Calu3 (cell line): ENCODE measurements at regions not wholly inside any gene's neighbourhood (a gene's known extent, or its start where the extent isn't known, plus 50 kb on each side); places are given as distances from the start of the nearest gene placed in this dataset.

Source experiments
- BruUV-seq: library from RNA; stranded (reverse); fragments of 400-500 nt; replicated peaks from 2 replicates; lab custom pipeline; 2021; lab: Mats Ljungman, UMichigan
- CTCF ChIA-PET: fragments of 300-600 bp; sonication (Branson Sonifier 250); formaldehyde crosslinking; loops from one replicate; lab custom pipeline; 2022; ENCODE audit warnings: antibody characterized with exemption; lab: Charles Lee
- DNase-seq: peaks from one replicate; pipeline ENCODE4 v3.0.0; 2022
- H3K27ac Mint-ChIP-seq: one replicate; pipeline ENCODE4 v1.8.0; 2022; ENCODE audit warnings: mixed read lengths; ENCODE audit not compliant: unreplicated experiment
- H3K27me3 Mint-ChIP-seq: one replicate; pipeline ENCODE4 v1.8.0; 2022; ENCODE audit warnings: mixed read lengths; ENCODE audit not compliant: unreplicated experiment
- H3K36me3 Mint-ChIP-seq: one replicate; pipeline ENCODE4 v1.8.0; 2022; ENCODE audit warnings: mild to moderate bottlenecking, moderate library complexity, mixed read lengths; ENCODE audit not compliant: insufficient read depth, unreplicated experiment
- H3K4me1 Mint-ChIP-seq: one replicate; pipeline ENCODE4 v1.8.0; 2022; ENCODE audit warnings: mild to moderate bottlenecking, low read depth, mixed read lengths; ENCODE audit not compliant: unreplicated experiment
- H3K4me3 Mint-ChIP-seq: one replicate; pipeline ENCODE4 v1.8.0; 2022; ENCODE audit warnings: mild to moderate bottlenecking, low read depth, moderate library complexity, mixed read lengths; ENCODE audit not compliant: unreplicated experiment
- H3K9me3 Mint-ChIP-seq: one replicate; pipeline ENCODE4 v1.8.0; 2022; ENCODE audit warnings: low read depth, mixed read lengths; ENCODE audit not compliant: unreplicated experiment
- CTCF ChIP-seq: fragments of 200-600 bp; IDR thresholded peaks from one replicate; pipeline ENCODE4 v1.8.0; 2022; ENCODE audit warnings: antibody characterized with exemption; ENCODE audit not compliant: unreplicated experiment
- intact Hi-C: fragments of 100-400 bp; cut with micrococcal nuclease; formaldehyde crosslinking; loops from one replicate; pipeline ENCODE4 v1.10.0; 2022; ENCODE audit not compliant: unreplicated experiment

GRCh38 chr1:217076902-217077301, 353.7 kb upstream of the ESRRG start:
- intact Hi-C loops: no loop called here
- DNase-seq: no peak
- Mint-ChIP-seq H3K4me1 (no peaks in the 10 kb centered on the region), H3K27me3 (peaks cover 11% of the 10 kb centered on the region), H3K9me3 (no peaks in the 10 kb centered on the region), H3K4me3 (no peak overlapping the region), H3K36me3 (no peaks in the 10 kb centered on the region), H3K27ac (no peak overlapping the region)
- CTCF ChIA-PET: no interaction called here
- TF ChIP-seq CTCF: no peak
- BruUV-seq: no TSS peak

GRCh38 chr1:217072926-217073325, 349.7 kb upstream of the ESRRG start:
- intact Hi-C loops: no loop called here
- BruUV-seq: no TSS peak
- Mint-ChIP-seq H3K27ac (no peak overlapping the region), H3K4me1 (no peaks in the 10 kb centered on the region), H3K9me3 (no peaks in the 10 kb centered on the region), H3K4me3 (no peak overlapping the region), H3K36me3 (no peaks in the 10 kb centered on the region), H3K27me3 (peaks cover 6% of the 10 kb centered on the region)
- DNase-seq: no peak
- CTCF ChIA-PET: no interaction called here
- no peak for TF ChIP-seq CTCF

GRCh38 chr1:217067642-217068041, 344.4 kb upstream of the ESRRG start:
- intact Hi-C loops: no loop called here
- Mint-ChIP-seq H3K27ac (no peak overlapping the region), H3K36me3 (no peaks in the 10 kb centered on the region), H3K9me3 (no peaks in the 10 kb centered on the region), H3K4me3 (no peak overlapping the region), H3K27me3 (no peaks in the 10 kb centered on the region), H3K4me1 (no peaks in the 10 kb centered on the region)
- no TSS peak for BruUV-seq
- no peak for DNase-seq
- TF ChIP-seq CTCF: no peak
- CTCF ChIA-PET: interaction anchor here (0.6 kb wide), 1 partner anchor 17 kb away, joined by 3 read pairs; no protein-coding TSS in a partner anchor

DNA sequence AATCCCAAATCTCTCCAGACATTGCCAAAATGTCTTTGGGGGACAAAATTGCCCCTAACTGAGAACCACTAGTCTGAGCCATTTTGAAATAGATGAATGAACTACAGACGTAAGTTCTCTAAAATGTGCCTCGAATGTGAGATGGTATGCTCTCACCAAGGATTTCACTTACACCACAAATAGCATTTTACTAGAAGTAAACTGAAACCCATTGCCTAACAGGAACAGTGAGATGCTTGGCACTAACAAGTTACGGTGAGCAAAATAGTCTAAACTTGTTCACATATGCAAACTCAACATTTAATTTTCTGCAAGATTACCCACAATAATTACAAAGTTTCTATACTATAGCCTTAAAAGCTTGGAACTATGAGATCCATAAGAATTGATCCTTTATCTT, 343.6 kb upstream of the ESRRG start:
- intact Hi-C loops: no loop called here
- DNase-seq: no peak
- Mint-ChIP-seq H3K36me3 (no peaks in the 10 kb centered on the region), H3K4me3 (no peak overlapping the region), H3K27ac (no peak overlapping the region), H3K9me3 (no peaks in the 10 kb centered on the region), H3K4me1 (no peaks in the 10 kb centered on the region), H3K27me3 (no peaks in the 10 kb centered on the region)
- BruUV-seq: no TSS peak
- TF ChIP-seq CTCF: no peak
- CTCF ChIA-PET: no interaction called here
